Muscle of leg (tissue), 3 donors: ENCODE measurements at regions not wholly inside any gene's neighbourhood (a gene's known extent, or its start where the extent isn't known, plus 50 kb on each side); places are given as distances from the start of the nearest gene placed in this dataset.

ENCODE experiments used
- DNase-seq: peaks from one replicate; pipeline ENCODE4 v3.0.0; 2013
- H3K27ac ChIP-seq: one replicate; pipeline ENCODE4 v1.5.1; 2013; ENCODE audit warnings: mild to moderate bottlenecking, low read length, control low read depth
- H3K27me3 ChIP-seq: one replicate; pipeline ENCODE4 v1.6.1; 2013; ENCODE audit warnings: low read length; ENCODE audit not compliant: control insufficient read depth, insufficient read depth
- H3K36me3 ChIP-seq: one replicate; pipeline ENCODE4 v1.6.1; 2013; ENCODE audit warnings: low read length; ENCODE audit not compliant: control insufficient read depth, insufficient read depth
- H3K4me1 ChIP-seq: one replicate; pipeline ENCODE4 v1.6.1; 2013; ENCODE audit warnings: low read length; ENCODE audit not compliant: control insufficient read depth, insufficient read depth
- H3K4me3 ChIP-seq: one replicate; pipeline ENCODE4 v1.5.1; 2013; ENCODE audit warnings: low read length, control low read depth
- H3K9me3 ChIP-seq: replicated peaks from 2 replicates; pipeline ENCODE4 v1.6.1; 2013; ENCODE audit warnings: low read depth, low read length; ENCODE audit not compliant: control insufficient read depth
- whole genome bisulfite sequencing: methylation state at CpG from one replicate; pipeline ENCODE4 v1.1.5; 2013; ENCODE audit warnings: missing lambda C conversion rate; ENCODE audit not compliant: insufficient coverage; 5-methylcytosine and 5-hydroxymethylcytosine counted together

DNA sequence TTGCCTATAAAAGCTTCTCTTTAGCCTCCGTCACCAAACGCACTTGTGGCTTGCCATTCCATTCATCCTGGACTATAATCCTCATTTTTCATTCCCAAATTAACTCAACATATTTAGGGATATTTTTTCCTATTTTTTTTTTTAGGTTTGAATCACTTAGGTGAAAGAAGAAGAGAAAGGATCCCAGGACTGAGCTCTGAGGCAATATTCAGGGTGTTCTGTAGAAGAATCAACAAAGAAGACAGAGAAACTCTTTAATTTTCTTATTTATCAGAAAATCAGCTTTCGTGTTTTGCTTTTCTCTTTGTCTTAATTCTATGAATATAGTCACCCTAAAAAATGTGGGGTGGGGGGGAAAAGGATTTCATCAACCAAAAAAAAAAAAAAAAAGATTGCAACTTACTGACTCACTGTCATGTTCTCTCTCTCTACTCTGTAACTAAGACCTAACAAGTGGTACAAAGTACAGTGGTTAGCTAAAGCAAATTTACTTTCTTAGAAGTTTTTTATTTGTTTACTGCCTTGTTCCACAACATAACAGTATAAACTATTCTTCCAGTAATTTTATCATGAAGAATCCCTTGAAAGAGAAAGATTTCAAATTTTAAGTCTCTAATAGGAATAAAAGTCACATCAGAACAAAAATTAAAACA lies 272.0 kb downstream of the DHX15 start:
- Histone ChIP-seq H3K4me1 (no peaks in the 10 kb centered on the region), H3K27ac (no peak overlapping the region)

DNA sequence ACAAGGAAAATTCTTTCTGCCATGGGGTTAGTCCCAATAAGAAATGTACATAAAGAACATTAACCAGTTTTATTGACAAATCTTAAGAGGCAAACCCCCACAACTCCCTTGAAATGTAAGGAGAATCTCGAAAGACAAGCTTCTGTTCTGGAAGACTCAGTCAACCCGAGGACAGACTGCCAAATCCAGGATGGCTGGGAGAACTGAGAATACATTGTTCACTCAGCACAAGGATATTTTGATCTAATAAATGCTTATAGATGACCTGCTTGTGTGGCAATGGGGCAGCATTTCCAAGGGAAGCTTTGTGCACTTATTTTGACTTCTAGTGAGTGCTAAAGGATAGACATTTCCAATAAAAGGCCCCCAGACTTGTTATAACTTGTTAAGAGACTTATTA lies 280.4 kb downstream of the DHX15 start:
- no peaks in the 10 kb centered on the region for H3K9me3 ChIP-seq
- DNase-seq: no peak
- no CpG with 5 or more reads among the region's 2 CpGs for WGBS

More for the DNA sequence above, 272.0 kb downstream of the DHX15 start:
- Histone ChIP-seq H3K9me3 (no peaks in the 10 kb centered on the region), H3K27me3 (no peaks in the 10 kb centered on the region), H3K36me3 (no peaks in the 10 kb centered on the region), H3K4me3 (no peak overlapping the region)
- no CpG with 5 or more reads among the region's 3 CpGs for WGBS
- no peak for DNase-seq

DNA sequence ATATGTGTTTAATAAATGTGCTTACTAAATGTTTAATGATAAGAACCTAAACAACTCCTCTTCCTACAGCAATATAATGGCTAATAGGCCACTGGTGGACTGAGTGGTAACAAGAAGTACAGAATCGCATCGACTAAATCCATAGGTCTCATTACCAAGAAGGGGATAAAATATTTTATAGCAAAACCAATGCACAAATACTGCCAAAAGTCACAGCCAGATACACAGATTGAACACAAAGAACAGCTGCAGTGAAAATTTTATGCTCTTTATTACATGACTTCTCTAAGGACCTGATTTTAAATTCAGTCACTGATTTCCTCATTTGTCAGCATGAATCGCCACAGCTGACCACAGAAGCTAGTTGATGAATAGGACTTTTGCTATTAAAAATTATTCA lies 285.4 kb downstream of the DHX15 start:
- no peaks in the 10 kb centered on the region for H3K36me3 ChIP-seq
- H3K9me3 ChIP-seq: no peaks in the 10 kb centered on the region
- no peak overlapping the region for H3K4me3 ChIP-seq
- no CpG with 5 or more reads among the region's 3 CpGs for WGBS
- peaks cover 2% of the 10 kb centered on the region for H3K4me1 ChIP-seq
- H3K27me3 ChIP-seq: no peaks in the 10 kb centered on the region
- peak; percentile 7 for DNase-seq
- no peak overlapping the region for H3K27ac ChIP-seq

More for the DNA sequence above, 280.4 kb downstream of the DHX15 start:
- H3K36me3 ChIP-seq: no peaks in the 10 kb centered on the region
- H3K4me1 ChIP-seq: peaks cover 2% of the 10 kb centered on the region
- H3K27ac ChIP-seq: no peak overlapping the region
- H3K27me3 ChIP-seq: no peaks in the 10 kb centered on the region
- H3K4me3 ChIP-seq: no peak overlapping the region

DNA sequence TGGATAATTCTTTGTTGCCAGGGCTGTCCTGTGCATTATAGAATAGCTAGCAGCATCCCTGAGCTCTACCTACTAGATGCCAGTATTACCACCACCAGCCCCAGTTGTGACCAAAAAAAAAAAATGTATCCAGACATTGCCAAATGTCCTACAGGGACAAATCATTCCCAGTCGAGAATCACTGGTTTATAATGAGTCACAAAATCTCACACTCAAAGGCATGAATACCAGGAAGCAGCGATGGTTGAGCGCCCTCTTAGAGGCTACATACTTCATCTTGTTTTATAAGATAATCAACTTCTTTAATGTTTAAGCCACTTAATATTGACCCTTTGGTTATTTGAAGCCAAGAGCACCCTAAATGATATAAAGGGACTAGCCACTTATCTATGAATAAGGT lies 297.3 kb downstream of the DHX15 start:
- no peak overlapping the region for H3K27ac ChIP-seq
- WGBS: 100% methylated on average over 1 of the region's 3 CpGs
- no peaks in the 10 kb centered on the region for H3K36me3 ChIP-seq
- H3K9me3 ChIP-seq: no peaks in the 10 kb centered on the region
- DNase-seq: no peak
- no peaks in the 10 kb centered on the region for H3K27me3 ChIP-seq
- H3K4me1 ChIP-seq: no peaks in the 10 kb centered on the region
- H3K4me3 ChIP-seq: no peak overlapping the region

- DNase-seq: peak; percentile 35
- H3K36me3 ChIP-seq: no peaks in the 10 kb centered on the region
These were observed 298.6 kb downstream of the DHX15 start for GRCh38 chr4:24285759-24286158.

GRCh38 chr4:24282446-24282845 lies 301.9 kb downstream of the DHX15 start:
- no peak for DNase-seq
- WGBS: 74% methylated on average over 5 of the region's 5 CpGs
- H3K4me1 ChIP-seq: peaks cover 2% of the 10 kb centered on the region
- peaks cover 2% of the 10 kb centered on the region for H3K27me3 ChIP-seq
- H3K36me3 ChIP-seq: no peaks in the 10 kb centered on the region
- H3K27ac ChIP-seq: no peak overlapping the region
- no peaks in the 10 kb centered on the region for H3K9me3 ChIP-seq
- H3K4me3 ChIP-seq: no peak overlapping the region

More at GRCh38 chr4:24285759-24286158, 298.6 kb downstream of the DHX15 start:
- H3K27ac ChIP-seq: no peak overlapping the region
- H3K9me3 ChIP-seq: no peaks in the 10 kb centered on the region
- H3K4me1 ChIP-seq: no peaks in the 10 kb centered on the region
- no peak overlapping the region for H3K4me3 ChIP-seq
- 29% methylated on average over 2 of the region's 4 CpGs for WGBS
- no peaks in the 10 kb centered on the region for H3K27me3 ChIP-seq

DNA sequence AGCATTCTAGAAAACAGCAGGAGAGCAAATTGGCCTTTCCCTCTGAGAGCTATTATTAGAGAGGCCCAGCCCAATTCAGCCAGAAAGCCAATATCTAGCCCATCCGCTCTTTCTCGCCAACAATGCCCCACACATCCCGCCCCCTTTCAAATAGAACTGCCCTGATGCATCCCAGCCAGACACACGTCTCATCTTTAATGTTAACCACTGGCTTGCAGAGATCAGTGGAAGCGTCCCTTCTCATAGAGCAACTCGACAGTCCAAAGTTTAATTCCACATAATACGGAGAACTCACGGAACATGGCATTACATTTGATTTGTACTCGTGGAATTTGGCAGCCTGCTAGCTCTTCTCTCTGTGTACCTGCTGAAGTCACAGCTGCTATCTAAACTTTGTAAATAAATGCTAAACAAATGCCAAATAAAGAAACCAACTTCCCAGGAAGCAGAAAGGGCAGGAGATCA lies 304.4 kb downstream of the DHX15 start:
- Histone ChIP-seq H3K4me3 (no peak overlapping the region), H3K27ac (no peak overlapping the region), H3K4me1 (peaks cover 2% of the 10 kb centered on the region), H3K36me3 (no peaks in the 10 kb centered on the region), H3K27me3 (peaks cover 2% of the 10 kb centered on the region), H3K9me3 (no peaks in the 10 kb centered on the region)
- WGBS: 63% methylated on average over 9 of the region's 9 CpGs
- DNase-seq: no peak

DNA sequence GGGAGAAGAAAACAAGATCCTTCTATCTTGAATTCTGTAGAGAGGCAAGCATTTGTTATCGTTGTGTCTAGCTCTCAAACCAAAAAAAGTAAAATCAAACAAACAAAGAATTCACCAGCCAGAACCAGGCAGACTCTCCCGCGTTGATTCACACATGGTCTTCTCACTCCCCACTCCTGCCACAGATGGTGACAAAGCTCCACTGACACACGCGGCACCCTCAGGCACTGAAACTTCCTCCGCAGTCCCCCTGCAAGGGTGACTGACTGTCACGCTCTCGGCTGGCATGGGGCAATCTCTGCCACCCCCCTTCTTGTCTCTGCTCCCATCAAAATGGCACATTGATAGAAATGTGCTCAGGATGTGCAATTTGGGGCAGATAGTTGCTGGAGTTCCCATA lies 304.9 kb downstream of the DHX15 start:
- H3K4me1 ChIP-seq: peaks cover 2% of the 10 kb centered on the region
- H3K27me3 ChIP-seq: peaks cover 2% of the 10 kb centered on the region
- WGBS: 85% methylated on average over 6 of the region's 8 CpGs
- H3K9me3 ChIP-seq: no peaks in the 10 kb centered on the region
- no peak overlapping the region for H3K4me3 ChIP-seq
- no peak overlapping the region for H3K27ac ChIP-seq
- no peaks in the 10 kb centered on the region for H3K36me3 ChIP-seq
- DNase-seq: no peak

GRCh38 chr4:24278693-24279092 lies 305.7 kb downstream of the DHX15 start:
- Histone ChIP-seq H3K9me3 (no peaks in the 10 kb centered on the region), H3K27ac (no peak overlapping the region), H3K27me3 (peaks cover 2% of the 10 kb centered on the region), H3K4me1 (peaks cover 2% of the 10 kb centered on the region), H3K36me3 (no peaks in the 10 kb centered on the region), H3K4me3 (no peak overlapping the region)
- DNase-seq: no peak
- WGBS: 80% methylated on average over 1 of the region's 4 CpGs

- Histone ChIP-seq H3K27me3 (no peaks in the 10 kb centered on the region), H3K36me3 (no peaks in the 10 kb centered on the region), H3K27ac (no peak overlapping the region), H3K9me3 (no peaks in the 10 kb centered on the region), H3K4me3 (no peak overlapping the region), H3K4me1 (no peaks in the 10 kb centered on the region)
- no peak for DNase-seq
- no CpG with 5 or more reads among the region's 3 CpGs for WGBS
These were observed 309.9 kb downstream of the DHX15 start for GRCh38 chr4:24274381-24274941.
